Common myeloid progenitor, CD34-positive (primary cell): ENCODE measurements at regions not wholly inside any gene's neighbourhood (a gene's known extent, or its start where the extent isn't known, plus 50 kb on each side); places are given as distances from the start of the nearest gene placed in this dataset.

ENCODE experiments used
- CTCF ChIA-PET: fragments of 350-600 bp; sonication (Branson Sonifier 250); formaldehyde crosslinking; loops from one replicate; lab custom pipeline; 2021; ENCODE audit warnings: antibody characterized with exemption; lab: Charles Lee
- POLR2A ChIA-PET: fragments of 350-600 bp; sonication (Branson Sonifier 250); formaldehyde crosslinking; loops from one replicate; lab custom pipeline; 2021; ENCODE audit warnings: antibody characterized with exemption; lab: Charles Lee
- DNase-seq, 3 donors: peaks; one replicate each; pipeline versions ENCODE4 v3.0.0 to v3.0.0-alpha.2; 2013
- H3K27ac ChIP-seq, 2 experiments: 1 replicate in 1 of 2; 2 replicates in 1 of 2; pipeline ENCODE4 v1.7.0; 2013; ENCODE audit warnings: inconsistent platforms in 2 of 2, low read length in 2 of 2, mild to moderate bottlenecking in 2 of 2, low read depth in 1 of 2, moderate library complexity in 1 of 2; ENCODE audit not compliant: severe bottlenecking in 2 of 2, insufficient read depth in 1 of 2, poor library complexity in 1 of 2
- H3K27me3 ChIP-seq, 5 experiments: replicated peaks in 2 of 5; 1 replicate in 3 of 5; 2 replicates in 2 of 5; pipeline versions ENCODE4 v1.6.1 to v1.7.0; 2013; ENCODE audit warnings: low read length in 4 of 5, mild to moderate bottlenecking in 2 of 5, moderate library complexity in 2 of 5, inconsistent platforms in 1 of 5; ENCODE audit not compliant: insufficient read depth in 5 of 5, control insufficient read depth in 4 of 5
- H3K36me3 ChIP-seq, 4 experiments: 1 replicate in 2 of 4; 2 replicates in 2 of 4; pipeline versions ENCODE4 v1.6.1 to v1.7.0; 2013; ENCODE audit warnings: low read length in 3 of 4, control low read depth in 1 of 4, mild to moderate bottlenecking in 1 of 4; ENCODE audit not compliant: control insufficient read depth in 4 of 4, insufficient read depth in 4 of 4
- H3K4me1 ChIP-seq, 4 experiments: 1 replicate in 3 of 4; 2 replicates in 1 of 4; pipeline versions ENCODE4 v1.6.1 to v1.7.1; 2013; ENCODE audit warnings: low read length in 3 of 4, mild to moderate bottlenecking in 3 of 4, control low read depth in 1 of 4, inconsistent platforms in 1 of 4, moderate library complexity in 1 of 4; ENCODE audit not compliant: control insufficient read depth in 4 of 4, insufficient read depth in 4 of 4; ENCODE audit errors: control extremely low read depth in 1 of 4
- H3K4me3 ChIP-seq, 7 experiments: 1 replicate in 4 of 7; 2 replicates in 3 of 7; pipeline versions ENCODE4 v1.5.1 to v1.7.0; 2013; ENCODE audit warnings: mild to moderate bottlenecking in 7 of 7, low read length in 6 of 7, moderate library complexity in 6 of 7, inconsistent platforms in 2 of 7, low read depth in 2 of 7, control low read depth in 1 of 7; ENCODE audit not compliant: insufficient read depth in 4 of 7, control insufficient read depth in 1 of 7; ENCODE audit errors: extremely low read depth in 1 of 7
- H3K9me3 ChIP-seq, 5 experiments: 1 replicate in 4 of 5; 2 replicates in 1 of 5; pipeline versions ENCODE4 v1.6.1 to v1.7.1; 2013; ENCODE audit warnings: low read length in 4 of 5, mild to moderate bottlenecking in 2 of 5, inconsistent platforms in 1 of 5, low read depth in 1 of 5, moderate library complexity in 1 of 5; ENCODE audit not compliant: control insufficient read depth in 4 of 5, insufficient read depth in 2 of 5; ENCODE audit errors: control extremely low read depth in 1 of 5
- WGBS: methylation state at CpG from one replicate; pipeline ENCODE4 v1.1.5; 2013; ENCODE audit not compliant: insufficient coverage; 5-methylcytosine and 5-hydroxymethylcytosine counted together

DNA sequence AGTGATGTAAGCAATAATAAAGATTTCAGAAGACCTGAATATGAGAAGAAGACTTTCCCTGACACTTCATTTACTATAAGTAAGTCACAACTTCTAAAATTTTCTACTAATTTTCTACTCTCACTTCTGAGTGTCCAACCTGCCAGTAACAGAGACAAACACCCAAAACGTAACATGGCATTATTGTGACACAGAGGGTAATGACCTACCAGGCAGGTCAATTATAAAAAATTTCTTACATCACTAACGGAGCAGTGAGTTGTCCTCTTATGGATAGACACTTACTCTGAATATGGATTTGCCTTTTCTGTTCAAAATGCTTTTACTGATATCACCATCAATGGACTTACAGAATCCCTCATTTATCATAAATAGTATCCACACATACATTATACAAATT lies 405.9 kb upstream of the MAGEB16 start:
- no peak overlapping the region for H3K27ac ChIP-seq
- no peaks in the 10 kb centered on the region for H3K36me3 ChIP-seq
- no peak for DNase-seq
- H3K27me3 ChIP-seq = peaks cover 0 to 3% (median 0%) of the 10 kb centered on the region in 5 experiments
- 100% methylated on average over 1 of the region's 2 CpGs for WGBS
- H3K4me1 ChIP-seq = no peaks in the 10 kb centered on the region
- H3K4me3 ChIP-seq = no peak overlapping the region
- CTCF ChIA-PET = no interaction called here
- POLR2A ChIA-PET = no interaction called here
- H3K9me3 ChIP-seq = no peaks in the 10 kb centered on the region

DNA sequence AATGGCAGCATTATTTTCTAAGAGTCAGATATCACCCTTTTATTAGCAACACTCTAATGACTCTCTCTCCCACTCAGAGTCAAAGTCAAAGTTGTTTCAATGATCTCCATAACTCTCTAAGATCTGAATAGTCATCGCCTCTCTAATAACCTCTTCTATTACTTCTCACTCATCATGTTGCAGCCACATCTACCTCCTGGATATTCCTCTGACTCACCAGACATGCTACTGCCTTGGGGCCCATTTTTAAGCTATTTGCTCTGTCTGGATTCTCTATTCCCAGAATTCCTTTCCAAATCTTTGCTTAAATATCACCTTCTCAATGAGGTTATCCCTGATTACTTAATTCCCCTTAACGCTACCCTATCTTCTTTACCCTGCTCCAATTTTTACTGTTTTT lies 391.8 kb upstream of the MAGEB16 start:
- H3K4me3 ChIP-seq = no peak overlapping the region
- ChIA-PET POLR2A (no interaction called here), CTCF (no interaction called here)
- no peak overlapping the region for H3K27ac ChIP-seq
- no peaks in the 10 kb centered on the region for H3K27me3 ChIP-seq
- no peaks in the 10 kb centered on the region for H3K9me3 ChIP-seq
- 100% methylated on average over 1 of the region's 2 CpGs for WGBS
- no peaks in the 10 kb centered on the region for H3K4me1 ChIP-seq
- no peaks in the 10 kb centered on the region for H3K36me3 ChIP-seq
- no peak for DNase-seq

GRCh38 chrX:35416782-35417181 lies 381.4 kb upstream of the MAGEB16 start:
- DNase-seq = no peak
- H3K4me3 ChIP-seq = no peak overlapping the region
- H3K27ac ChIP-seq = no peak overlapping the region
- ChIA-PET CTCF (no interaction called here), POLR2A (no interaction called here)
- H3K36me3 ChIP-seq = no peaks in the 10 kb centered on the region
- H3K27me3 ChIP-seq = no peaks in the 10 kb centered on the region
- no peaks in the 10 kb centered on the region for H3K9me3 ChIP-seq
- H3K4me1 ChIP-seq = no peaks in the 10 kb centered on the region

DNA sequence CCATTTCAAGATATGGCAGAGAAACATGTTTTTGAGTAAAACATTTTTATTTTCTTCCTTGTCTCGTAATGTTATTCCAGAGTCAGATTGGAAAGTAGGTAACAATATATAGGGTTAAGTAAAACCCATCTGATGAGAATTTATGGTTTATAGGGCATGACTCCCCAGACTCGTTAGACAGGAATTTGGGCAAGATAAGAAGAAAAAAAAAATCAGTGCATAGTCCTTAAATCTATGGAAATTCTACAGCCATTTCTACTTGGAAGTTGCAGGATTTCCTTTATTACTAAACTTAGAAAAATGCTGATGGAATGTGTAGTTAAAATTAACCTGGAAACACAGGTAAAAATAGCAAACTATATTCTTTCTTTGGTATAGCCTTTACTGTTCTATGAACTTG lies 366.1 kb upstream of the MAGEB16 start:
- H3K4me1 ChIP-seq = no peaks in the 10 kb centered on the region
- WGBS = no CpG with 5 or more reads among the region's 2 CpGs
- no peaks in the 10 kb centered on the region for H3K36me3 ChIP-seq
- no peak overlapping the region for H3K4me3 ChIP-seq
- ChIA-PET POLR2A (no interaction called here), CTCF (no interaction called here)
- DNase-seq = no peak
- H3K27me3 ChIP-seq = no peaks in the 10 kb centered on the region
- H3K27ac ChIP-seq = no peak overlapping the region
- H3K9me3 ChIP-seq = no peaks in the 10 kb centered on the region

GRCh38 chrX:35439034-35439660 lies 359.0 kb upstream of the MAGEB16 start:
- no peaks in the 10 kb centered on the region for H3K4me1 ChIP-seq
- CTCF ChIA-PET = no interaction called here
- peaks cover 0 to 3% (median 0%) of the 10 kb centered on the region in 5 experiments for H3K9me3 ChIP-seq
- no peaks in the 10 kb centered on the region for H3K36me3 ChIP-seq
- H3K27me3 ChIP-seq = no peaks in the 10 kb centered on the region
- H3K4me3 ChIP-seq = no peak overlapping the region
- no peak overlapping the region for H3K27ac ChIP-seq
- WGBS = 90% methylated on average over 2 of the region's 3 CpGs
- peak in 1 of 3 donors; percentile 0 for DNase-seq
- POLR2A ChIA-PET = no interaction called here

GRCh38 chrX:35439692-35440091 lies 358.4 kb upstream of the MAGEB16 start:
- Histone ChIP-seq H3K27me3 (no peaks in the 10 kb centered on the region), H3K4me1 (no peaks in the 10 kb centered on the region), H3K27ac (no peak overlapping the region), H3K9me3 (peaks cover 0 to 3% (median 0%) of the 10 kb centered on the region in 5 experiments), H3K4me3 (no peak overlapping the region), H3K36me3 (no peaks in the 10 kb centered on the region)
- ChIA-PET POLR2A (no interaction called here), CTCF (no interaction called here)
- 100% methylated on average over 2 of the region's 2 CpGs for WGBS
- DNase-seq = no peak

DNA sequence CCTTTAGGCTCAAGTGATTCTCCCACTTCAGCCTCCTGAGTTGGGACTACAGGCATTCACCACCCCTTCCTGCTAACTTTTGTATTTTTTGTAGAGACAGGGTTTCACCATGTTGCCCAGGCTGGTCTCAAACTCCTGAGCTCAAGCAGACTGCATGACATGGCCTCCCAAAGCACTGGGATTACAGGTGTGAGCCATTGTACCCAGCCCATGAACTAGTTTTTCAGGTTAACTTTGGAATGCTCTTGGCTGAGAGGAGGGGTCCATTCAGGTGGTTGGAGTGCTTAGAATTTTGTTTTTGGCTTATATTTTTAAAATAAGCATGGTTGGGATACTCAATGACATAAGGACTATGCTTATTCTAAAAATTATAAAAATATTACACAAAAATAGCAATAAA lies 355.7 kb upstream of the MAGEB16 start:
- H3K4me1 ChIP-seq = no peaks in the 10 kb centered on the region
- CTCF ChIA-PET = no interaction called here
- DNase-seq = no peak
- H3K9me3 ChIP-seq = peaks cover 0 to 3% (median 0%) of the 10 kb centered on the region in 5 experiments
- peaks cover 0 to 3% (median 0%) of the 10 kb centered on the region in 5 experiments for H3K27me3 ChIP-seq
- POLR2A ChIA-PET = no interaction called here
- H3K4me3 ChIP-seq = no peak overlapping the region
- H3K36me3 ChIP-seq = no peaks in the 10 kb centered on the region
- no peak overlapping the region for H3K27ac ChIP-seq
